ENCODE measurements at regions not wholly inside any gene's neighbourhood (a gene's known extent, or its start where the extent isn't known, plus 50 kb on each side); places are given as distances from the start of the nearest gene placed in this dataset.
"Not testable (repeated sequence)": the region's sequence is repeated elsewhere in the genome, so short reads cannot be mapped to it uniquely, and the experiment has no call there.

DNA sequence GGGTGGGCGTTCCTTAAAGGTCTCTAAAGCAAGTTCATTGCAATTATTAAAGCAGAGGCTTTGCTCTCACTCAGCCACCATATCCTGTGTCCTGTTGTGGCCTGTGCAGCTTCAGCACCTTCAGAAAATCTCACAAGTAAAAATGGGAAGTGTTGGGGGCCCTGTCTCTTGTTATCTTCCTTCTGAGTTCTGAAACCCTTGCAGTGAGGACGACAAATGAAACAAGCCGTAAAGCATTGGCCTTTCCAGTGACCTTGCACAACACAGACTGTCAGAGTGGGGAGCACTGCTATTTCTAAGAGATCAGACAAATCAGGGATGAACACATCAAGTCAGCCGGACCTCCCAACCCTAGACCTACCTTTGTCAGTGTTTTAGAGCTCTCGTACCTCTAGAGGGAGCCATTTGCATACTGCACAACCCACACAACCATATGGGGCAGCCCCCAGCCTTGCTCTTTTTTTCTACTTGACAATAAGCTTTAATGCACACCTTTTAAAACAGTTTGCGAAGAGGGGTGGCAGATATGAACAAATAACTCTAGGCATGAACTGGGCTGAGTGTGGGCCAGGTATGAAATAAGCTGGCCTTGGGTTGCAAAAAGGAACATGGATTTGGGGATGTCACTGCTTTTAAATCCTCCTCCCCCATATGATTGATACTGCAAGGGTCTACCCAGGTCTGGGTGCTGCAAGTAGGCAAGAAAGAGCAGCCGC is 89.8 kb downstream of the KATNIP start:
- no peak overlapping the region for H3K9ac ChIP-seq (ENCODE audit: low read depth, low read length)
- no peak overlapping the region for H3K27ac ChIP-seq (ENCODE audit: low read depth, low read length)
- H3K4me1 ChIP-seq (ENCODE audit: insufficient read depth, low read length), result no peaks in the 10 kb centered on the region
- no peaks in the 10 kb centered on the region for H3K9me3 ChIP-seq (ENCODE audit: insufficient read depth, low read depth, low read length)
- no peaks in the 10 kb centered on the region for H3K36me3 ChIP-seq (ENCODE audit: insufficient read depth, low read length)
- no peaks in the 10 kb centered on the region for H3K27me3 ChIP-seq (ENCODE audit: insufficient read depth, low read length)
- WGBS, result 72% methylated on average over 7 of the region's 7 CpGs
- no peak overlapping the region for H3K4me3 ChIP-seq (ENCODE audit: low read length)

DNA sequence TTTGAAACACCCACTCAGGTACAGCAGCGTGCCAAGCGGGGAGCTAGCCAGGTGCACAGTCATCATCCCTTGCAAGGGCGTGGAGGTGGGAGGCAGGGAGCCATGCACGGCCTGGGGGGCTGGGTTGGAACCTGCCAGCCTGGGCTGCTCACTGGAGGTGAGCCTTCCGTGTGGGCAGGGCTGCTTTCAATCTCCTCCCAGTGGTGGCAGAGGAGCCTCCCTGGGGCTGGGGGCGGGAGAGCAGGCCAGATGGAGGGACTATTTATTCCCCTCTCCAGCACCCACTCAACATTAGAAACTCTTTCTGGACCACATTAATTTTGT is 90.3 kb downstream of the KATNIP start:
- 51% methylated on average over 6 of the region's 6 CpGs for WGBS
- no peaks in the 10 kb centered on the region for H3K27me3 ChIP-seq (ENCODE audit: insufficient read depth, low read length)
- H3K36me3 ChIP-seq (ENCODE audit: insufficient read depth, low read length), result no peaks in the 10 kb centered on the region
- H3K9ac ChIP-seq (ENCODE audit: low read depth, low read length), result no peak overlapping the region
- H3K4me3 ChIP-seq (ENCODE audit: low read length), result no peak overlapping the region
- no peaks in the 10 kb centered on the region for H3K9me3 ChIP-seq (ENCODE audit: insufficient read depth, low read depth, low read length)
- H3K27ac ChIP-seq (ENCODE audit: low read depth, low read length), result no peak overlapping the region
- H3K4me1 ChIP-seq (ENCODE audit: insufficient read depth, low read length), result no peaks in the 10 kb centered on the region

DNA sequence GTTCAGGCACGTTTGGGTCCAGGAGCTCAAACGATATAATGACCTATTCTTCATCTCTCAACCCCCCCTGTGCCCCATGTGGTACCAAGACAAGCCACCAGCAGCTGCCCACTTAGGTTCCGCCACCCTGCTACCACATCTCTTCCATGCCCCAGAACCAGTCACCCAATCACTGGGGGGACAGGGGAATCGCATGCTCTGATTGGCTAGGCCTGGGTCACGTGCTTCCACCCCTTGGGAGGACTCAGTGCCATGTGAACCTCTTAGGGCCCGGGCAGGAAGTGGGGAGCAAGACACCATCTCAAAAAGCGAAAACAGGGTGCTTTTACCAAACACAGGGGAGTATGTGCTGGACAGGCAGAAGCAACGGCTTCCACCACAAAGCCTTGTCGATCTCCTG is 91.3 kb downstream of the KATNIP start:
- H3K36me3 ChIP-seq (ENCODE audit: insufficient read depth, low read length), result no peaks in the 10 kb centered on the region
- H3K27me3 ChIP-seq (ENCODE audit: insufficient read depth, low read length), result no peaks in the 10 kb centered on the region
- WGBS, result 95% methylated on average over 9 of the region's 9 CpGs
- H3K4me3 ChIP-seq (ENCODE audit: low read length), result no peak overlapping the region
- H3K9me3 ChIP-seq (ENCODE audit: insufficient read depth, low read depth, low read length), result no peaks in the 10 kb centered on the region
- no peak overlapping the region for H3K9ac ChIP-seq (ENCODE audit: low read depth, low read length)
- H3K27ac ChIP-seq (ENCODE audit: low read depth, low read length), result no peak overlapping the region
- H3K4me1 ChIP-seq (ENCODE audit: insufficient read depth, low read length), result no peaks in the 10 kb centered on the region

DNA sequence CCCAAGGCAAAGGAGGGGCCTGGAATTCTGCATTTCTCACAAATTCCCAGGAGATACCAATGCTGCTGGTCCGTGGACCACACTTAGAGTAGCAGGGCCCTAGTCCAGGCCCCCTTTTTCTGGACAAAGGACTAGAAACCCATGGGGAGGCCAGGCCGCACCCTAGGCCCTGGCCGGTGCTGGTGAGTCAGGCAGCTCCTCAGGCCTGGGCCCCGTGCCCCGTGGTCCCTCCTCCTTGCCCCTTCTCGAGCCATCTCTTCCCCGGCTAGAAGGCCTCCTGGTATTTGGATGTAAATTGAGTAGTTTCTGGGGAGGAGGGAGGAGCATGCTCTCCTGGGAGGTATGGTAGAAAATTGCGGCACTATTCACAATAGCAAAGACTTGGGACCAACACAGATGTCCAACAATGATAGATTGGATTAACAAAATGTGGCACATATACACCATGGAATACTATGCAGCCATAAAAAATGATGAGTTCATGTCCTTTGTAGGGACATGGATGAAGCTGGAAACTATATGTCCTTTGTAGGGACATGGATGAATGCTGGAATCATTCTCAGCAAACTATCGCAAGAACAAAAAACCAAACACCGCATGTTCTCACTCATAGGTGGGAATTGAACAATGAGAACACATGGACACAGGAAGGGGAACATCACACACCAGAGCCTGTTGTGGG is 91.9 kb downstream of the KATNIP start:
- not testable (repeated sequence) for H3K4me3 ChIP-seq (ENCODE audit: low read length); H3K27ac ChIP-seq (ENCODE audit: low read depth, low read length); H3K9ac ChIP-seq (ENCODE audit: low read depth, low read length); H3K9me3 ChIP-seq (ENCODE audit: insufficient read depth, low read depth, low read length); H3K36me3 ChIP-seq (ENCODE audit: insufficient read depth, low read length); H3K27me3 ChIP-seq (ENCODE audit: insufficient read depth, low read length); H3K4me1 ChIP-seq (ENCODE audit: insufficient read depth, low read length)
- WGBS, result 87% methylated on average over 6 of the region's 10 CpGs

DNA sequence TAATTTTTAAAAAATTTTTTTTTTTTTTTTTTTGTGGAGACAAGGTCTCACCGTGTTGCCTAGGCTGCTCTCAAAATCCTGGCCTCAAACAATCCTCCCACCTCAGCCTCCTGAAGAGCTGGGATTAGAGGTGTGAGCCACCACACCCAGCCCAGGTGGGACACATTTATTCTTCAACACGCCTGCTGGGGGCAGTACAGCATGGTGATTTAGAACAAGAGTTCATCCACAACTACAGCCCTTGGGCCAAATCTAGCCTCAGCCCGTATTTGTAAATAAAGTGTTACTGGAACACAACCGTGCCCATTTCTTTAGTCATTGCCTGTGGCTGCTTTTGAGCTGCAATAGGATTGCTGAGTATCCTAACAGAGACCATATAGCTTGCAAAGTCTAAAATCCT is 92.8 kb downstream of the KATNIP start:
- Histone ChIP-seq H3K9ac (ENCODE audit: low read depth, low read length) (no peak overlapping the region), H3K4me1 (ENCODE audit: insufficient read depth, low read length) (no peaks in the 10 kb centered on the region), H3K27ac (ENCODE audit: low read depth, low read length) (no peak overlapping the region), H3K9me3 (ENCODE audit: insufficient read depth, low read depth, low read length) (no peaks in the 10 kb centered on the region), H3K27me3 (ENCODE audit: insufficient read depth, low read length) (no peaks in the 10 kb centered on the region), H3K4me3 (ENCODE audit: low read length) (no peak overlapping the region), H3K36me3 (ENCODE audit: insufficient read depth, low read length) (no peaks in the 10 kb centered on the region)
- WGBS, result 94% methylated on average over 3 of the region's 4 CpGs

DNA sequence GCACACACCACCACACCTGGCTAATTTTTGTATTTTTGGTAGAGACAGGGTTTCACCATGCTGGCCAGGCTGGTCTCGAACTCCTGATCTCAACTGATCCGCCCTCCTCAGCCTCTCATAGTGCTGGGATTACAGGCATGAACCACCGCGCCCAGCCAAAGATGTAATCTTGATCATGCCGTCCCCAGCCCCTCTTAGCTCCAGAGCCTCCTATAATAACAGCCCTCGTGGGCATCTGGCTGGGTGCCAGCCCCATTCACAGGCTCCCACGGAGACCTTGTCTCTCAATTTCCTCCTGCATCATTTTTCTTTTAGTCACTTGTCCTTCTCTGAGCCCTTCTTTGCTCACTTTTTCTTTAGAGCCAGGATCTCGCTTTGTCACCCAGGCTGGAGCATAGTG is 94.2 kb downstream of the KATNIP start:
- 94% methylated on average over 8 of the region's 8 CpGs for WGBS
- Histone ChIP-seq H3K9me3 (ENCODE audit: insufficient read depth, low read depth, low read length) (no peaks in the 10 kb centered on the region), H3K4me3 (ENCODE audit: low read length) (no peak overlapping the region), H3K36me3 (ENCODE audit: insufficient read depth, low read length) (no peaks in the 10 kb centered on the region), H3K27ac (ENCODE audit: low read depth, low read length) (no peak overlapping the region), H3K27me3 (ENCODE audit: insufficient read depth, low read length) (no peaks in the 10 kb centered on the region), H3K4me1 (ENCODE audit: insufficient read depth, low read length) (no peaks in the 10 kb centered on the region), H3K9ac (ENCODE audit: low read depth, low read length) (no peak overlapping the region)

DNA sequence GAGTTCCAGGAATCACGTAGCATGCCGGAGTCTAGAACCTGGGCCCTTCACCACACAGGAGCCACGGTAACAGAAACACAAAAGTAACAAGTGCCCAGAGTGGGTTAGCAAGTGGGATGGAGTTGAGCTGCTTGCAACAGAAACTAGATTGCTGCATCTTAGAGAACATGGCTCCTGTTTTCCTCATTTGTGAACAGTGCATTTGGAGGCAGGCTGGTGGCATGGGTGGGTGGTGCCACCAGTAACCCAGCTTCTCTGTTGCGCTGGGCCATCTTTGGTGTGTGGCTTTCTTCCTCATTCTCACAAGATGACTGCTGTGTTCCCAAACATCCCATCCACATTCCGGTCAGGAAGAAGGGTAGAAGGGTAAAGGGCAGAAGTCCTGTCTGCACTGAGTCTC is 95.5 kb downstream of the KATNIP start:
- H3K4me3 ChIP-seq (ENCODE audit: low read length), result no peak overlapping the region
- no peaks in the 10 kb centered on the region for H3K9me3 ChIP-seq (ENCODE audit: insufficient read depth, low read depth, low read length)
- no peak overlapping the region for H3K27ac ChIP-seq (ENCODE audit: low read depth, low read length)
- H3K27me3 ChIP-seq (ENCODE audit: insufficient read depth, low read length), result no peaks in the 10 kb centered on the region
- whole genome bisulfite sequencing, result 92% methylated on average over 5 of the region's 5 CpGs
- H3K9ac ChIP-seq (ENCODE audit: low read depth, low read length), result no peak overlapping the region
- H3K4me1 ChIP-seq (ENCODE audit: insufficient read depth, low read length), result no peaks in the 10 kb centered on the region
- H3K36me3 ChIP-seq (ENCODE audit: insufficient read depth, low read length), result no peaks in the 10 kb centered on the region

DNA sequence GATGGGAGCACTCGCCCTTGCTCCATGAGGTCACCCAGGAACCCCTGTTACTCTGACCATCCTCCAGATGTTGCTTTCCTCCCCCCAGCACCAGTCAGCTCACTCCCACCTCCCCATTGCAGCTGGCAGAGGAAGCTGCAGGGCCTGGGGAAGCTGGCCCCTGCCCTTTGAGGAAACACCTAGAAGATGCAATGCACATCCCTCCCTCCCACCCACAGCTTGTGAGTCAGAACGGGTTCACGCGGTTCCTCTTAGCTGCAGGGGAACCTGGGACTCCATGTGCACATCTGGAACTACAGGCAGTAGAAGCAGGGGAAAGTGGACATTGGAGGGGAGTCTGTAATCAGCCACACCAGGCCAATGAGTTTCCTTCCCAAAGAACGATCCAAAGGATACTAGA is 96.9 kb downstream of the KATNIP start:
- H3K9me3 ChIP-seq (ENCODE audit: insufficient read depth, low read depth, low read length), result no peaks in the 10 kb centered on the region
- no peak overlapping the region for H3K9ac ChIP-seq (ENCODE audit: low read depth, low read length)
- H3K27ac ChIP-seq (ENCODE audit: low read depth, low read length), result no peak overlapping the region
- H3K4me3 ChIP-seq (ENCODE audit: low read length), result no peak overlapping the region
- WGBS, result 89% methylated on average over 5 of the region's 5 CpGs
- H3K36me3 ChIP-seq (ENCODE audit: insufficient read depth, low read length), result no peaks in the 10 kb centered on the region
- H3K27me3 ChIP-seq (ENCODE audit: insufficient read depth, low read length), result no peaks in the 10 kb centered on the region
- H3K4me1 ChIP-seq (ENCODE audit: insufficient read depth, low read length), result no peaks in the 10 kb centered on the region

DNA sequence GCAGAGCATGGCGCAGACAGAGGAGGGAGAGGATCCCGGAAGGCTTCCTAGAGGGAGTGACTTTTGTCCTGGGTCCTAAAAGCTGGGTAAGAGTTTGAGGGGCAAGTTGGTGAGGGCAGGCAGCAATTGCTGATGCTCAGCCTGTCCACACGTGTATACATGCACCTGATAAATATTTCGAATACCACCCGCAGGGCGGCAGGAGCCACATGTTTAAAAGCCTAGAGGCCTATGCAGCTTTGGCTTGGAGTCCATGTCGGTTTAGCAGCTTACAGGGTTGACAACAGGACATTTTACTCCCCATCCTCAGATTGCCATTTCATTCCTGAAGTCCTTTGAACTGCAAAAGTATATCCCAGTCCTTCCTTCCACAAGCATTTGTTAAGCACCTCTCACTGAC is 99.1 kb downstream of the KATNIP start:
- Histone ChIP-seq H3K4me3 (ENCODE audit: low read length) (no peak overlapping the region), H3K4me1 (ENCODE audit: insufficient read depth, low read length) (no peaks in the 10 kb centered on the region), H3K36me3 (ENCODE audit: insufficient read depth, low read length) (no peaks in the 10 kb centered on the region), H3K9me3 (ENCODE audit: insufficient read depth, low read depth, low read length) (no peaks in the 10 kb centered on the region), H3K27me3 (ENCODE audit: insufficient read depth, low read length) (no peaks in the 10 kb centered on the region), H3K9ac (ENCODE audit: low read depth, low read length) (no peak overlapping the region), H3K27ac (ENCODE audit: low read depth, low read length) (no peak overlapping the region)
- 93% methylated on average over 7 of the region's 7 CpGs for WGBS

DNA sequence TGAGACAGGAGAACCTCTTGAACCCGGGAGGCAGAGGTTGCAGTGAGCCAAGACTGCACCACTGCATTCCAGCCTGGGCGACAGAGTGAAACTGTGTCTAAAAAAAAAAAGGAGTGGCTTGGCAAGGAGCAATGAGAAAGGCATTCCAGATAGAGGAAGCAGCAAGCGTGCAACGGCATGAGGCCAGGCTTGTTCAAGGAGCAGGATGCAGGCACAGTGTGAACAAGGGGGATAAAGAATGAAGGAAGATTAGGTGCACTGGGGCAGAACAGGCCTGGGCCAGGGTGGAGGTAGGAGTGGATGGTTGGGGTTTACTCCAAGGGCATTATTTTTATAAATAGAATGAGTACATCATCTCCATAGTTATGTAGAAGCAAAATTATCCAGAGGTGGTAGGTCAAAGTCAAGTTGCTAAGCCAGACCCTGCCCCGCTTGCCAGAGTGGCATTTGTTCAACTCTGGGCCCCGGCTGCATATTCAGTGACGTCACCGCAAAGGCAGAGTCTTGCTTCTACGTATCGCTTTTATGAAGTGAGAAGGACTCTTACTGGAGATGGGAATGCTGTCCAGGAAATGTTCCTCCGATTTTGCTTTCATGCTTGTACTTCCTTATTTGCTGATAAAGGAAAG is 100.2 kb downstream of the KATNIP start:
- WGBS, result 94% methylated on average over 11 of the region's 11 CpGs
- H3K9ac ChIP-seq (ENCODE audit: low read depth, low read length), result no peak overlapping the region
- H3K9me3 ChIP-seq (ENCODE audit: insufficient read depth, low read depth, low read length), result no peaks in the 10 kb centered on the region
- no peak overlapping the region for H3K4me3 ChIP-seq (ENCODE audit: low read length)
- no peaks in the 10 kb centered on the region for H3K27me3 ChIP-seq (ENCODE audit: insufficient read depth, low read length)
- H3K27ac ChIP-seq (ENCODE audit: low read depth, low read length), result no peak overlapping the region
- no peaks in the 10 kb centered on the region for H3K36me3 ChIP-seq (ENCODE audit: insufficient read depth, low read length)
- H3K4me1 ChIP-seq (ENCODE audit: insufficient read depth, low read length), result no peaks in the 10 kb centered on the region

DNA sequence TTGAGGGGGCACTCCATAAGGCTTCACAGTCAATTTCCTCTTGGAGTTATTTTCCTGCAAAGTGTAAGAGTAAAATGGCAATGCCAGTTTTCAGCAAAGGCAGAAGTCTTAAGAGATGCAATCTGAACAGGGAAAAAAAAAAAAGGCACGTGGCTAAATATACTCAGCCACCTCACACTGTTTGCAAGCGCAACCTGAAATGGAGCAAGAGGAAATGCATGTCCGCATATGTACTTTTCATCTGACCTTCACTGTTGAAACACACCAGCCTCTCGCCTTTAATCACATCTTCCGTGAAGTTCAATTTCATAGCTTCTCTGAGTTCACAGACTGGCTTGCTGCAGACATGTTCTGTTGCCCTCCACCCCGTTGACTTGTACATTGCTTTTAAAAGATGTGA is 101.4 kb downstream of the KATNIP start:
- no peak overlapping the region for H3K27ac ChIP-seq (ENCODE audit: low read depth, low read length)
- 89% methylated on average over 6 of the region's 6 CpGs for WGBS

More for the DNA sequence above, 101.4 kb downstream of the KATNIP start:
- no peak overlapping the region for H3K4me3 ChIP-seq (ENCODE audit: low read length)
- H3K9me3 ChIP-seq (ENCODE audit: insufficient read depth, low read depth, low read length), result no peaks in the 10 kb centered on the region
- no peaks in the 10 kb centered on the region for H3K27me3 ChIP-seq (ENCODE audit: insufficient read depth, low read length)
- no peaks in the 10 kb centered on the region for H3K4me1 ChIP-seq (ENCODE audit: insufficient read depth, low read length)
- peaks cover 5% of the 10 kb centered on the region; the same call in 1 of the 2 replicates for H3K36me3 ChIP-seq (ENCODE audit: insufficient read depth, low read length)
- no peak overlapping the region for H3K9ac ChIP-seq (ENCODE audit: low read depth, low read length)

Data from HUES64 (cell line).